K562 (cell line): ENCODE measurements at regions not wholly inside any gene's neighbourhood (a gene's known extent, or its start where the extent isn't known, plus 50 kb on each side); places are given as distances from the start of the nearest gene placed in this dataset.

ENCODE experiments used
- ATAC-seq: fragments of 200-7000 bp; cut with Tn5 transposase; 3 replicates; pipeline ENCODE4 v1.9.1; 2020; ENCODE audit warnings: moderate library complexity
- BruUV-seq: library from RNA; stranded (reverse); fragments of 400-500 nt; replicated peaks from 2 replicates; lab custom pipeline; 2021; lab: Mats Ljungman, UMichigan
- CTCF ChIA-PET: fragments of 300-600 bp; formaldehyde crosslinking; extraction: SDS; loops from one replicate; lab custom pipeline; 2021; ENCODE audit warnings: low intra/inter-chr PET ratio; lab: Yijun Ruan, JAX
- POLR2A ChIA-PET: fragments of 300-600, 350-650 bp; sonication (Branson Sonifier 250); formaldehyde crosslinking; extraction: SDS; loops from one replicate; lab custom pipeline; 2021; ENCODE audit warnings: antibody characterized with exemption, inconsistent platforms; lab: Yijun Ruan, JAX
- DNase-seq, 4 experiments: peaks; one replicate each; pipeline versions ENCODE4 v3.0.0 to v3.0.0-alpha.2; 2011 to 2018; ENCODE audit warnings: low spot score in 3 of 4, mixed read lengths in 3 of 4; ENCODE audit errors: extremely low read depth in 1 of 4
- FAIRE-seq: peaks from 2 replicates; lab custom pipeline; 2011; peaks lifted over from hg19 to GRCh38; lab: Jason Lieb, UNC
- H2AFZ ChIP-seq: 2 replicates; pipeline ENCODE4 v1.6.0; 2011; ENCODE audit warnings: low read depth, low read length, control low read depth, inconsistent platforms
- H3K27ac ChIP-seq: fragments of 200-600 bp; 3 replicates; pipeline ENCODE4 v1.8.0; 2011; ENCODE audit warnings: low read depth, mild to moderate bottlenecking, control low read depth, inconsistent platforms, low read length, moderate library complexity, mixed read lengths; ENCODE audit errors: extremely low read depth
- H3K27me3 ChIP-seq, 2 experiments: fragments of 300-600 bp in 1 of 2; 2 replicates in 1 of 2; 3 replicates in 1 of 2; pipeline versions ENCODE4 v1.6.0 to v1.8.0; 2011; ENCODE audit warnings: inconsistent platforms in 2 of 2, low read length in 2 of 2, mild to moderate bottlenecking in 1 of 2, mixed read lengths in 1 of 2, moderate library complexity in 1 of 2; ENCODE audit not compliant: control insufficient read depth in 2 of 2, insufficient read depth in 2 of 2
- H3K36me3 ChIP-seq: fragments of 300-600 bp; 3 replicates; pipeline ENCODE4 v1.8.0; 2011; ENCODE audit warnings: mild to moderate bottlenecking, low read length, inconsistent platforms; ENCODE audit not compliant: control insufficient read depth, insufficient read depth
- H3K4me1 ChIP-seq, 2 experiments: fragments of 200-600 bp in 1 of 2; replicated peaks in 1 of 2; 2 replicates in 1 of 2; 3 replicates in 1 of 2; pipeline versions ENCODE4 v1.5.1 to v1.8.0; 2011; ENCODE audit warnings: inconsistent platforms in 2 of 2, low read length in 2 of 2, mild to moderate bottlenecking in 1 of 2, mixed read lengths in 1 of 2, moderate library complexity in 1 of 2; ENCODE audit not compliant: control insufficient read depth in 2 of 2, insufficient read depth in 2 of 2
- H3K4me2 ChIP-seq: 2 replicates; pipeline ENCODE4 v1.6.1; 2011; ENCODE audit warnings: low read length, control low read depth, inconsistent platforms, mixed read lengths; ENCODE audit not compliant: insufficient read depth
- H3K4me3 ChIP-seq: fragments of 200-600 bp; sonication (generic), shearing (Covaris generic); 2 replicates; pipeline ENCODE4 v1.5.1; 2016; ENCODE audit warnings: control low read depth, inconsistent platforms
- H3K79me2 ChIP-seq: fragments of 200-600 bp; 3 replicates; pipeline ENCODE4 v1.8.0; 2011; ENCODE audit warnings: low read length, inconsistent platforms; ENCODE audit not compliant: control insufficient read depth, insufficient read depth
- H3K9ac ChIP-seq, 2 experiments: 2 replicates each; pipeline versions ENCODE4 v1.6.0 to v1.6.1; 2011; ENCODE audit warnings: low read depth in 2 of 2, low read length in 2 of 2, control low read depth in 1 of 2, inconsistent platforms in 1 of 2, mild to moderate bottlenecking in 1 of 2, mixed read lengths in 1 of 2; ENCODE audit not compliant: insufficient read depth in 1 of 2
- H3K9me1 ChIP-seq: one replicate; pipeline ENCODE4 v1.6.0; 2011; ENCODE audit warnings: inconsistent platforms, mild to moderate bottlenecking, low read length, moderate library complexity; ENCODE audit not compliant: control insufficient read depth, insufficient read depth
- H3K9me3 ChIP-seq: replicated peaks from 2 replicates; pipeline ENCODE4 v1.5.1; 2011; ENCODE audit warnings: low read depth, low read length, inconsistent platforms; ENCODE audit not compliant: control insufficient read depth, insufficient read depth
- H4K20me1 ChIP-seq: replicated peaks from 2 replicates; pipeline ENCODE4 v1.6.1; 2011; ENCODE audit warnings: low read length, inconsistent platforms, mixed read lengths; ENCODE audit not compliant: control insufficient read depth, insufficient read depth
- ATF1 ChIP-seq, 2 experiments: fragments of 450-650 bp in 1 of 2; IDR thresholded peaks; 2 replicates each; pipeline ENCODE4 v1.6.1; 2016; ENCODE audit warnings: missing compliant biosample characterization in 1 of 2, missing genetic modification characterization in 1 of 2
- CHD1 ChIP-seq: fragments of 200-600 bp; sonication (generic); IDR thresholded peaks from one replicate; pipeline ENCODE4 v1.6.1; 2012; ENCODE audit warnings: mild to moderate bottlenecking, moderate library complexity, low read length, inconsistent platforms
- HCFC1 ChIP-seq: IDR thresholded peaks from 2 replicates; pipeline ENCODE4 v1.6.1; 2012; ENCODE audit warnings: low read depth, low read length, improper control_type of control experiment
- MAZ ChIP-seq, 2 experiments: fragments of 450-650 bp in 1 of 2; sonication (generic) in 1 of 2; formaldehyde crosslinking; IDR thresholded peaks in 1 of 2; conservative IDR thresholded peaks in 1 of 2; 2 replicates each; pipeline versions ENCODE4 v1.4.0 to v1.5.0; 2020; ENCODE audit warnings: mild to moderate bottlenecking in 1 of 2, missing genetic modification reagents in 1 of 2
- MEF2D ChIP-seq: conservative IDR thresholded peaks from 2 replicates; pipeline ENCODE4 v1.6.1; 2016; ENCODE audit warnings: low read depth, missing genetic modification characterization, missing compliant biosample characterization
- MXI1 ChIP-seq: IDR thresholded peaks from 2 replicates; pipeline ENCODE4 v1.6.1; 2011; ENCODE audit warnings: low read depth, mild to moderate bottlenecking, improper control_type of control experiment, low read length
- NCOA2 ChIP-seq, 2 experiments: fragments of 450-650 bp; IDR thresholded peaks; 2 replicates each; pipeline ENCODE4 v1.6.1; 2018; ENCODE audit warnings: mild to moderate bottlenecking in 2 of 2, moderate library complexity in 1 of 2; ENCODE audit not compliant: partially characterized antibody in 2 of 2
- NONO ChIP-seq, 2 experiments: fragments of 200-400 bp in 1 of 2; fragments of 450-650 bp in 1 of 2; formaldehyde crosslinking in 1 of 2; IDR thresholded peaks; 2 replicates each; pipeline ENCODE4 v1.6.1; 2017; ENCODE audit warnings: low read depth in 2 of 2, mild to moderate bottlenecking in 2 of 2, moderate library complexity in 2 of 2, low read length in 1 of 2
- RBM22 ChIP-seq: fragments of 200-400 bp; formaldehyde crosslinking; IDR thresholded peaks from 2 replicates; pipeline ENCODE4 v1.6.1; 2018; ENCODE audit warnings: low read length, low read depth; ENCODE audit not compliant: poor library complexity, severe bottlenecking
- ZKSCAN1 ChIP-seq: fragments of 150-350 bp; IDR thresholded peaks from 2 replicates; pipeline ENCODE4 v1.6.1; 2016; ENCODE audit warnings: low read depth, low read length
- ZNF696 ChIP-seq: fragments of 250-450 bp; sonication (Bioruptor Pico); conservative IDR thresholded peaks from 2 replicates; pipeline ENCODE4 v1.4.0; 2020; ENCODE audit warnings: mild to moderate bottlenecking, moderate library complexity
- WGBS: fragments of 100-300 bp; shearing (Covaris generic); methylation state at CpG from one replicate; pipeline ENCODE4 v1.1.6; 2016; ENCODE audit warnings: low coverage, mixed read lengths; ENCODE audit not compliant: insufficient coverage; ENCODE audit errors: missing lambda C conversion rate; 5-methylcytosine and 5-hydroxymethylcytosine counted together
- in situ Hi-C: fragments of 300-500 bp; cut with MboI; formaldehyde crosslinking; loops from 4 replicates; pipeline ENCODE4 v1.15.0; 2018; ENCODE audit warnings: inconsistent platforms, mixed read lengths
- intact Hi-C: fragments of 100-400 bp; cut with micrococcal nuclease; formaldehyde crosslinking; loops from 2 replicates; pipeline ENCODE4 v1.14.2; 2022
- TF ChIP-seq, protein P1 (sequence below): fragments of 450-650 bp; IDR thresholded peaks from 2 replicates; pipeline ENCODE4 v1.6.1; 2016; ENCODE audit warnings: low read depth, mild to moderate bottlenecking, moderate library complexity
- TF ChIP-seq, protein P2 (sequence below): fragments of 250-450 bp; sonication (Bioruptor Pico); IDR thresholded peaks from 2 replicates; pipeline ENCODE4 v1.8.0; 2021; ENCODE audit warnings: borderline replicate concordance, mild to moderate bottlenecking, moderate library complexity; ENCODE audit not compliant: poor library complexity, severe bottlenecking
- TF ChIP-seq, protein P3 (sequence below): fragments of 450-650 bp; formaldehyde crosslinking; IDR thresholded peaks from 2 replicates; pipeline ENCODE4 v1.4.0; 2020; ENCODE audit warnings: mild to moderate bottlenecking, moderate library complexity
- TF ChIP-seq, protein P4 (sequence below): IDR thresholded peaks from 3 replicates; pipeline ENCODE4 v1.6.1; 2011; ENCODE audit warnings: borderline replicate concordance, mild to moderate bottlenecking, moderate library complexity; ENCODE audit not compliant: insufficient read length; ENCODE audit errors: extremely low read depth

DNA sequence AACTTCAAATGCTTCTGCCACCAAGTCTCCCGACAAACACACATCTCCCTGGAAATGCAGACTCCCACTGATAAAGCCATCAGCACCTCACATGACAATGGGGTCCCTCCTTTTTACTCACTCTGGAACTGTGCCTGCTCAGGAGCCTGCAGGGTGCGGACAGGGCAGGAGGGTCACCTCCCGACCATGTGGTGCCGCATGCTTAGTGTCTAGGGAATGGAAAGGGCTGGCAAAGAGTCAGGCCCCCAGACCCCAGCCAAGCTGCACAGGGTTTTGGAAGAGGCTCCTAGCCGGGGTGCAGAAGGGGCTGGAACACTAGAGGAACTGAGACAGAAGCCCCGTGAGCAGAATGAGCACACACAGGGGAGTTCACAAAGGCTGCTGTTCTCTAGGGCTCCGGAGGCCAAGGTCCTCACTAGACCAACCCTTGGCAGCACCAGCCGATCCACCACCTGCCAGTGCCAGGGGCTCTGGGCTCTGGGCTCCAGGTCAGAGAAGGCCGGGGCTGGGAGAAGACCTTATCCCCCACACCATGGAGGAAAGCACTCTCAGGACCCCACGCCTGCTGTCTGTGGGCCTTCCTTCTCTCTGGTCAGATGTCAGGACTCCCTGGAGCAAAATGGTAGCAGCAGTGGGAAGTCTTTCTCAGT, 125.1 kb upstream of the FGF3 start:
- intact Hi-C loops, result no loop called here
- no peak for ATAC-seq
- Histone ChIP-seq H3K9me1 (peaks cover 10% of the 10 kb centered on the region), H3K27me3 (peaks cover 0 to 29% of the 10 kb centered on the region in 2 experiments; a peak in 3 of 5 replicates), H2AFZ (0 out of 2 replicates have a peak overlapping the region, but pooled peaks have one; percentile 63), H3K4me2 (no peak overlapping the region), H4K20me1 (no peaks in the 10 kb centered on the region), H3K27ac (no peak overlapping the region), H3K4me3 (no peak overlapping the region), H3K79me2 (no peaks in the 10 kb centered on the region), H3K4me1 (peaks cover 22 to 61% of the 10 kb centered on the region in 2 experiments), H3K9me3 (no peaks in the 10 kb centered on the region), H3K9ac (0 out of 4 replicates have a peak overlapping the region, but pooled peaks of 1 of the 2 experiments have one; percentile 56), H3K36me3 (no peaks in the 10 kb centered on the region)
- 32% methylated on average over 10 of the region's 10 CpGs for WGBS
- ChIA-PET CTCF (interaction anchor here (0.6 kb wide), 1 partner anchor 160 kb away, joined by 3 read pairs; no protein-coding TSS in a partner anchor), POLR2A (no interaction called here)
- BruUV-seq, result no TSS peak
- in situ Hi-C loops, result no loop called here
- no peak for FAIRE-seq
- DNase-seq, result no peak
- TF ChIP-seq RBM22 (no peak), NONO (IDR thresholded peaks at IDR 0.05; ENCODE audit: low read depth in 2 of 2, low read length in 1 of 2) (no peak), HCFC1 (no peak), ZNF696 (CRISPR knock-in tag) (no peak), CHD1 (no peak), MXI1 (no peak), MAZ (CRISPR knock-in tag; conservative IDR thresholded peaks at IDR 0.05 in 1 of 2, IDR thresholded peaks at IDR 0.05 in 1 of 2) (no peak), ZKSCAN1 (no peak), NCOA2 (IDR thresholded peaks at IDR 0.05; ENCODE audit: partially characterized antibody in 2 of 2) (no peak), MEF2D (no peak), ATF1 (CRISPR knock-in tag; IDR thresholded peaks at IDR 0.05) (no peak), ATF1 (tag; IDR thresholded peaks at IDR 0.05) (no peak)
- TF ChIP-seq, protein P1, sequence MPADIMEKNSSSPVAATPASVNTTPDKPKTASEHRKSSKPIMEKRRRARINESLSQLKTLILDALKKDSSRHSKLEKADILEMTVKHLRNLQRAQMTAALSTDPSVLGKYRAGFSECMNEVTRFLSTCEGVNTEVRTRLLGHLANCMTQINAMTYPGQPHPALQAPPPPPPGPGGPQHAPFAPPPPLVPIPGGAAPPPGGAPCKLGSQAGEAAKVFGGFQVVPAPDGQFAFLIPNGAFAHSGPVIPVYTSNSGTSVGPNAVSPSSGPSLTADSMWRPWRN, result no peak
- TF ChIP-seq, protein P2, sequence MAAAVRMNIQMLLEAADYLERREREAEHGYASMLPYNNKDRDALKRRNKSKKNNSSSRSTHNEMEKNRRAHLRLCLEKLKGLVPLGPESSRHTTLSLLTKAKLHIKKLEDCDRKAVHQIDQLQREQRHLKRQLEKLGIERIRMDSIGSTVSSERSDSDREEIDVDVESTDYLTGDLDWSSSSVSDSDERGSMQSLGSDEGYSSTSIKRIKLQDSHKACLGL, result no peak
- TF ChIP-seq, protein P3, sequence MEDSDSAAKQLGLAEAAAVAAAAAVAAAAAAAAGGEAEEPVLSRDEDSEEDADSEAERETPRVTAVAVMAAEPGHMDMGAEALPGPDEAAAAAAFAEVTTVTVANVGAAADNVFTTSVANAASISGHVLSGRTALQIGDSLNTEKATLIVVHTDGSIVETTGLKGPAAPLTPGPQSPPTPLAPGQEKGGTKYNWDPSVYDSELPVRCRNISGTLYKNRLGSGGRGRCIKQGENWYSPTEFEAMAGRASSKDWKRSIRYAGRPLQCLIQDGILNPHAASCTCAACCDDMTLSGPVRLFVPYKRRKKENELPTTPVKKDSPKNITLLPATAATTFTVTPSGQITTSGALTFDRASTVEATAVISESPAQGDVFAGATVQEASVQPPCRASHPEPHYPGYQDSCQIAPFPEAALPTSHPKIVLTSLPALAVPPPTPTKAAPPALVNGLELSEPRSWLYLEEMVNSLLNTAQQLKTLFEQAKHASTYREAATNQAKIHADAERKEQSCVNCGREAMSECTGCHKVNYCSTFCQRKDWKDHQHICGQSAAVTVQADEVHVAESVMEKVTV (CRISPR knock-in tag), result no peak
- TF ChIP-seq, protein P4, sequence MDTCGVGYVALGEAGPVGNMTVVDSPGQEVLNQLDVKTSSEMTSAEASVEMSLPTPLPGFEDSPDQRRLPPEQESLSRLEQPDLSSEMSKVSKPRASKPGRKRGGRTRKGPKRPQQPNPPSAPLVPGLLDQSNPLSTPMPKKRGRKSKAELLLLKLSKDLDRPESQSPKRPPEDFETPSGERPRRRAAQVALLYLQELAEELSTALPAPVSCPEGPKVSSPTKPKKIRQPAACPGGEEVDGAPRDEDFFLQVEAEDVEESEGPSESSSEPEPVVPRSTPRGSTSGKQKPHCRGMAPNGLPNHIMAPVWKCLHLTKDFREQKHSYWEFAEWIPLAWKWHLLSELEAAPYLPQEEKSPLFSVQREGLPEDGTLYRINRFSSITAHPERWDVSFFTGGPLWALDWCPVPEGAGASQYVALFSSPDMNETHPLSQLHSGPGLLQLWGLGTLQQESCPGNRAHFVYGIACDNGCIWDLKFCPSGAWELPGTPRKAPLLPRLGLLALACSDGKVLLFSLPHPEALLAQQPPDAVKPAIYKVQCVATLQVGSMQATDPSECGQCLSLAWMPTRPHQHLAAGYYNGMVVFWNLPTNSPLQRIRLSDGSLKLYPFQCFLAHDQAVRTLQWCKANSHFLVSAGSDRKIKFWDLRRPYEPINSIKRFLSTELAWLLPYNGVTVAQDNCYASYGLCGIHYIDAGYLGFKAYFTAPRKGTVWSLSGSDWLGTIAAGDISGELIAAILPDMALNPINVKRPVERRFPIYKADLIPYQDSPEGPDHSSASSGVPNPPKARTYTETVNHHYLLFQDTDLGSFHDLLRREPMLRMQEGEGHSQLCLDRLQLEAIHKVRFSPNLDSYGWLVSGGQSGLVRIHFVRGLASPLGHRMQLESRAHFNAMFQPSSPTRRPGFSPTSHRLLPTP, result no peak
